CD14-positive monocyte (primary cell): ENCODE measurements at regions not wholly inside any gene's neighbourhood (a gene's known extent, or its start where the extent isn't known, plus 50 kb on each side); places are given as distances from the start of the nearest gene placed in this dataset.

Experiments
- DNase-seq, 3 donors: peaks; one replicate each; pipeline ENCODE4 v3.0.0-alpha.2; 2011 to 2022
- H2AFZ ChIP-seq: 2 replicates; pipeline ENCODE4 v1.6.0; 2012; ENCODE audit warnings: mild to moderate bottlenecking, low read depth, low read length, inconsistent platforms; ENCODE audit not compliant: insufficient read depth, poor library complexity, severe bottlenecking
- H3K27ac ChIP-seq, 2 donors: 1 replicate in 1 of 2; 2 replicates in 1 of 2; pipeline ENCODE4 v1.5.1; 2012 to 2013; ENCODE audit warnings: low read length in 2 of 2, control low read depth in 1 of 2, inconsistent platforms in 1 of 2, low read depth in 1 of 2, mild to moderate bottlenecking in 1 of 2
- H3K27me3 ChIP-seq, 2 donors: one replicate each; pipeline versions ENCODE4 v1.6.0 to v1.6.1; 2011 to 2013; ENCODE audit warnings: low read length in 2 of 2; ENCODE audit not compliant: control insufficient read depth in 2 of 2, insufficient read depth in 2 of 2
- H3K36me3 ChIP-seq, 2 donors: replicated peaks in 1 of 2; 1 replicate in 1 of 2; 2 replicates in 1 of 2; pipeline versions ENCODE4 v1.5.1 to v1.6.1; 2012 to 2013; ENCODE audit warnings: low read length in 2 of 2, control low read depth in 1 of 2, inconsistent platforms in 1 of 2, mild to moderate bottlenecking in 1 of 2; ENCODE audit not compliant: insufficient read depth in 2 of 2, control insufficient read depth in 1 of 2
- H3K4me1 ChIP-seq, 2 donors: 1 replicate in 1 of 2; 2 replicates in 1 of 2; pipeline versions ENCODE4 v1.5.1 to v1.6.1; 2012 to 2013; ENCODE audit warnings: low read length in 2 of 2, control low read depth in 1 of 2, inconsistent platforms in 1 of 2, mild to moderate bottlenecking in 1 of 2, moderate library complexity in 1 of 2; ENCODE audit not compliant: insufficient read depth in 2 of 2, control insufficient read depth in 1 of 2
- H3K4me2 ChIP-seq: replicated peaks from 2 replicates; pipeline ENCODE3; 2012; ENCODE audit warnings: low read length, moderate library complexity, mild to moderate bottlenecking; ENCODE audit not compliant: poor library complexity, severe bottlenecking; ENCODE audit errors: extremely low read depth
- H3K4me3 ChIP-seq, 3 experiments: fragments of 200-600 bp in 1 of 3; sonication (generic) in 1 of 3; replicated peaks in 1 of 3; 1 replicate in 2 of 3; 2 replicates in 1 of 3; pipeline ENCODE4 v1.5.1; 2011 to 2013; ENCODE audit warnings: low read length in 3 of 3, mild to moderate bottlenecking in 3 of 3, control low read depth in 2 of 3, low read depth in 2 of 3, inconsistent platforms in 1 of 3, moderate library complexity in 1 of 3
- H3K79me2 ChIP-seq: 2 replicates; pipeline ENCODE4 v1.6.0; 2012; ENCODE audit warnings: mild to moderate bottlenecking, control low read depth, inconsistent platforms, low read length, moderate library complexity; ENCODE audit not compliant: insufficient read depth
- H3K9ac ChIP-seq: 2 replicates; pipeline ENCODE4 v1.6.0; 2017; ENCODE audit warnings: low read length, mild to moderate bottlenecking; ENCODE audit not compliant: insufficient read depth, poor library complexity, severe bottlenecking
- H3K9me3 ChIP-seq, 2 donors: replicated peaks in 1 of 2; 1 replicate in 1 of 2; 2 replicates in 1 of 2; pipeline versions ENCODE4 v1.5.1 to v1.6.1; 2012 to 2013; ENCODE audit warnings: low read length in 2 of 2, control low read depth in 1 of 2; ENCODE audit not compliant: control insufficient read depth in 1 of 2, insufficient read depth in 1 of 2
- H4K20me1 ChIP-seq: 2 replicates; pipeline ENCODE4 v1.6.0; 2012; ENCODE audit warnings: mild to moderate bottlenecking, low read length, control low read depth, moderate library complexity; ENCODE audit not compliant: insufficient read depth
- H3K27ac Mint-ChIP-seq, 7 donors: one replicate each; pipeline ENCODE4 v1.8.0; 2020; ENCODE audit warnings: mild to moderate bottlenecking in 7 of 7, mixed read lengths in 7 of 7, moderate library complexity in 6 of 7, inconsistent platforms in 2 of 7
- H3K27me3 Mint-ChIP-seq, 3 donors: one replicate each; pipeline ENCODE4 v1.8.0; 2021 to 2022; ENCODE audit warnings: low read depth in 3 of 3, mild to moderate bottlenecking in 3 of 3, mixed read lengths in 3 of 3, moderate library complexity in 3 of 3, inconsistent platforms in 1 of 3
- H3K36me3 Mint-ChIP-seq, 2 donors: one replicate each; pipeline ENCODE4 v1.8.0; 2020; ENCODE audit warnings: mixed read lengths in 2 of 2, inconsistent platforms in 1 of 2, mild to moderate bottlenecking in 1 of 2
- H3K4me1 Mint-ChIP-seq: one replicate; pipeline ENCODE4 v1.8.0; 2020; ENCODE audit warnings: mild to moderate bottlenecking, mixed read lengths
- H3K4me3 Mint-ChIP-seq, 2 donors: one replicate each; pipeline ENCODE4 v1.8.0; 2020; ENCODE audit warnings: mild to moderate bottlenecking in 2 of 2, mixed read lengths in 2 of 2, moderate library complexity in 1 of 2
- H3K9me3 Mint-ChIP-seq, 7 donors: one replicate each; pipeline ENCODE4 v1.8.0; 2020 to 2022; ENCODE audit warnings: mixed read lengths in 7 of 7, mild to moderate bottlenecking in 6 of 7, moderate library complexity in 6 of 7, inconsistent platforms in 2 of 7
- WGBS: methylation state at CpG from one replicate; pipeline ENCODE4 v1.1.5; 2013; ENCODE audit warnings: missing lambda C conversion rate; ENCODE audit not compliant: insufficient coverage; 5-methylcytosine and 5-hydroxymethylcytosine counted together
- intact Hi-C, 2 donors: fragments of 100-400 bp; cut with micrococcal nuclease; formaldehyde crosslinking; loops; one replicate each; pipeline versions ENCODE4 v1.15.0 to v1.15.1; 2023
- TF ChIP-seq, protein P1 (sequence below): fragments of 200-600 bp; IDR thresholded peaks from one replicate; pipeline ENCODE4 v1.8.0; 2022; ENCODE audit warnings: antibody characterized with exemption, mild to moderate bottlenecking

DNA sequence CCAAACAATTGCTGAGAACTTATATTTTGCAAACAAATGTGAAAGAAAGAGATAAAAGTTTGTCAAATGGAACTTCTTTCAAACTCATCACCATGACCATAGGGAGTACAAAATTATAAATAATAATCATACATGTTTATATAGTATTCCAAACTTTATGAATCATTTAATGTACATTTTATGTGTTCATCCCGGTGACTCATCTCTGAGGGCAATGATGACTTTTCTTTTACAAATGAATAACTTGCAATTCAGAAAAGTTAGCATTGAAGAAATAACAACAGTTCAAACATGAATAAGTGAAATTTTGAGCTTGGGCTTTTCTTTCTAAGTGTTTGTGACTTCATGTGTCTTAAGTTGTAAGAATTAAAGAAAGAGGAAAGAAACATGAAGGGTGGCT is 66.3 kb upstream of the CDH8 start:
- H3K36me3 Mint-ChIP-seq = no peaks in the 10 kb centered on the region
- peaks cover 0 to 2% (median 0%) of the 10 kb centered on the region in 7 donors for H3K9me3 Mint-ChIP-seq
- TF ChIP-seq, protein P1, sequence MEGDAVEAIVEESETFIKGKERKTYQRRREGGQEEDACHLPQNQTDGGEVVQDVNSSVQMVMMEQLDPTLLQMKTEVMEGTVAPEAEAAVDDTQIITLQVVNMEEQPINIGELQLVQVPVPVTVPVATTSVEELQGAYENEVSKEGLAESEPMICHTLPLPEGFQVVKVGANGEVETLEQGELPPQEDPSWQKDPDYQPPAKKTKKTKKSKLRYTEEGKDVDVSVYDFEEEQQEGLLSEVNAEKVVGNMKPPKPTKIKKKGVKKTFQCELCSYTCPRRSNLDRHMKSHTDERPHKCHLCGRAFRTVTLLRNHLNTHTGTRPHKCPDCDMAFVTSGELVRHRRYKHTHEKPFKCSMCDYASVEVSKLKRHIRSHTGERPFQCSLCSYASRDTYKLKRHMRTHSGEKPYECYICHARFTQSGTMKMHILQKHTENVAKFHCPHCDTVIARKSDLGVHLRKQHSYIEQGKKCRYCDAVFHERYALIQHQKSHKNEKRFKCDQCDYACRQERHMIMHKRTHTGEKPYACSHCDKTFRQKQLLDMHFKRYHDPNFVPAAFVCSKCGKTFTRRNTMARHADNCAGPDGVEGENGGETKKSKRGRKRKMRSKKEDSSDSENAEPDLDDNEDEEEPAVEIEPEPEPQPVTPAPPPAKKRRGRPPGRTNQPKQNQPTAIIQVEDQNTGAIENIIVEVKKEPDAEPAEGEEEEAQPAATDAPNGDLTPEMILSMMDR = no peak
- Histone ChIP-seq H3K4me3 (no peak overlapping the region), H3K9ac (no peak overlapping the region), H3K36me3 (no peaks in the 10 kb centered on the region), H4K20me1 (no peaks in the 10 kb centered on the region), H3K27ac (no peak overlapping the region), H3K4me1 (no peaks in the 10 kb centered on the region), H3K79me2 (no peaks in the 10 kb centered on the region), H2AFZ (no peak overlapping the region), H3K4me2 (no peak overlapping the region), H3K27me3 (no peaks in the 10 kb centered on the region), H3K9me3 (no peaks in the 10 kb centered on the region)
- no peaks in the 10 kb centered on the region for H3K4me1 Mint-ChIP-seq
- DNase-seq = no peak
- peaks cover 0 to 7% (median 0%) of the 10 kb centered on the region in 3 donors for H3K27me3 Mint-ChIP-seq
- no peak overlapping the region for H3K27ac Mint-ChIP-seq
- intact Hi-C loops = no loop called here
- no CpG with 5 or more reads among the region's 1 CpG for WGBS
- H3K4me3 Mint-ChIP-seq = no peak overlapping the region

DNA sequence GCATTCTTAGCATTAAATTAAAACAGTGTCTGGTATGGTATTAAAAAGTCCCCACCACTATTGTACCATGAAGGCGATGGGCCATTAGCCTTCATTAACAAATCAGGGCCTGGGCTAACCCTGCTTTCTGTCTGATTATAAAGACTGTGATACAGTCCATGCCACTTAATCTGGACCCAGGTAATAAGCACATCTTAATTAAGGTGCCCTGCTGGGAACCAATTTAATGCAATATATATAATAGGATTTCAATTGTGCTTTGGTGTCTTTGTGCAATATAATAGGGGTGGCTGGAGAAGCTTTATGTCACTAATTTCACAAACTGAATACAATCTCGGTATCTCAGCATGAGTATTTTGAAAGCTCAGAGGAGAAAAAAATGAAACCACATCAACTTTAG is 64.4 kb upstream of the CDH8 start:
- Histone ChIP-seq H3K9me3 (no peaks in the 10 kb centered on the region), H3K27me3 (no peaks in the 10 kb centered on the region), H3K36me3 (no peaks in the 10 kb centered on the region), H3K79me2 (no peaks in the 10 kb centered on the region), H3K4me1 (no peaks in the 10 kb centered on the region), H3K4me3 (no peak overlapping the region), H4K20me1 (no peaks in the 10 kb centered on the region), H2AFZ (no peak overlapping the region), H3K4me2 (no peak overlapping the region), H3K27ac (no peak overlapping the region), H3K9ac (no peak overlapping the region)
- H3K9me3 Mint-ChIP-seq = peaks cover 0 to 2% (median 0%) of the 10 kb centered on the region in 7 donors
- no peaks in the 10 kb centered on the region for H3K4me1 Mint-ChIP-seq
- intact Hi-C loops = no loop called here
- no peak overlapping the region for H3K27ac Mint-ChIP-seq
- no CpG with 5 or more reads among the region's 2 CpGs for WGBS
- peaks cover 0 to 2% (median 0%) of the 10 kb centered on the region in 3 donors for H3K27me3 Mint-ChIP-seq
- TF ChIP-seq, protein P1 = no peak
- no peak for DNase-seq
- no peak overlapping the region for H3K4me3 Mint-ChIP-seq
- no peaks in the 10 kb centered on the region for H3K36me3 Mint-ChIP-seq
